Hepatocyte (in vitro differentiated cells): ENCODE measurements at regions not wholly inside any gene's neighbourhood (a gene's known extent, or its start where the extent isn't known, plus 50 kb on each side); places are given as distances from the start of the nearest gene placed in this dataset.

Experiments used
- CTCF ChIP-seq: fragments of 200-600 bp; sonication (generic); IDR thresholded peaks from 2 replicates; pipeline ENCODE4 v1.5.1; 2016; ENCODE audit warnings: antibody characterized with exemption, mild to moderate bottlenecking; ENCODE audit not compliant: poor library complexity
- EZH2phosphoT487 ChIP-seq: fragments of 200-600 bp; sonication (generic); IDR thresholded peaks from one replicate; pipeline ENCODE4 v1.6.1; 2018; ENCODE audit warnings: antibody characterized with exemption, mild to moderate bottlenecking, low read depth, moderate library complexity; ENCODE audit not compliant: unreplicated experiment, severe bottlenecking

- TF ChIP-seq CTCF, result no peak
- TF ChIP-seq EZH2phosphoT487, result no peak
Observed at GRCh38 chr2:174668075-174668474, 70.5 kb upstream of the WIPF1 start.
